KMS-11 (cell line): ENCODE measurements at regions not wholly inside any gene's neighbourhood (a gene's known extent, or its start where the extent isn't known, plus 50 kb on each side); places are given as distances from the start of the nearest gene placed in this dataset.

ENCODE experiments used
- H2AFZ ChIP-seq: fragments of 200-600 bp; sonication (generic); 2 replicates; pipeline ENCODE4 v1.6.1; 2016; ENCODE audit warnings: antibody characterized with exemption, mixed run types, low read depth
- H3K27ac ChIP-seq: fragments of 200-600 bp; sonication (generic); 2 replicates; pipeline ENCODE4 v1.6.1; 2016; ENCODE audit warnings: mild to moderate bottlenecking, mixed run types
- H3K27me3 ChIP-seq: fragments of 200-600 bp; sonication (generic); 2 replicates; pipeline ENCODE4 v1.6.1; 2017; ENCODE audit warnings: mild to moderate bottlenecking, low read depth, mixed run types, moderate library complexity; ENCODE audit not compliant: insufficient read depth
- H3K36me3 ChIP-seq: fragments of 200-600 bp; sonication (generic); 2 replicates; pipeline ENCODE4 v1.6.1; 2017; ENCODE audit warnings: mild to moderate bottlenecking, mixed run types; ENCODE audit not compliant: insufficient read depth
- H3K4me1 ChIP-seq: fragments of 200-600 bp; sonication (generic); 2 replicates; pipeline ENCODE4 v1.6.1; 2016; ENCODE audit warnings: mild to moderate bottlenecking, low read depth, mixed run types; ENCODE audit not compliant: poor library complexity, severe bottlenecking
- H3K4me2 ChIP-seq: fragments of 200-600 bp; sonication (generic); 2 replicates; pipeline ENCODE4 v1.7.0; 2016; ENCODE audit warnings: mild to moderate bottlenecking, mixed run types
- H3K4me3 ChIP-seq: fragments of 200-600 bp; sonication (generic); IDR thresholded peaks from 2 replicates; pipeline ENCODE4 v1.6.1; 2017; ENCODE audit warnings: low read depth, low read length, mixed read lengths; ENCODE audit not compliant: insufficient read depth
- H3K79me2 ChIP-seq: fragments of 200-600 bp; sonication (generic); 2 replicates; pipeline ENCODE4 v1.6.1; 2016; ENCODE audit warnings: low read depth, mixed run types; ENCODE audit not compliant: insufficient read depth
- H3K9ac ChIP-seq: fragments of 200-600 bp; sonication (generic); 2 replicates; pipeline ENCODE4 v1.6.1; 2016; ENCODE audit warnings: mild to moderate bottlenecking, mixed run types
- H4K20me1 ChIP-seq: fragments of 200-600 bp; sonication (generic); 2 replicates; pipeline ENCODE4 v1.6.1; 2016; ENCODE audit warnings: mild to moderate bottlenecking, mixed run types; ENCODE audit not compliant: insufficient read depth
- CTCF ChIP-seq: fragments of 200-600 bp; sonication (generic); conservative IDR thresholded peaks from 2 replicates; pipeline ENCODE4 v1.6.1; 2017; ENCODE audit warnings: low read depth, mild to moderate bottlenecking, antibody characterized with exemption, low read length, moderate library complexity, mixed read lengths

- Histone ChIP-seq H3K27me3 (no peaks in the 10 kb centered on the region), H3K4me3 (no peak overlapping the region), H4K20me1 (no peaks in the 10 kb centered on the region), H3K4me2 (no peak overlapping the region), H3K9ac (no peak overlapping the region), H3K36me3 (no peaks in the 10 kb centered on the region), H3K4me1 (no peaks in the 10 kb centered on the region), H3K79me2 (no peaks in the 10 kb centered on the region), H3K27ac (no peak overlapping the region), H2AFZ (no peak overlapping the region)
- TF ChIP-seq CTCF = no peak
Observed at GRCh38 chr2:175823002-175823706, 178.9 kb downstream of the LNPK start.

GRCh38 chr2:175817221-175817620, 184.8 kb downstream of the LNPK start:
- H3K4me1 ChIP-seq = no peaks in the 10 kb centered on the region
- H3K36me3 ChIP-seq = no peaks in the 10 kb centered on the region
- no peak overlapping the region for H3K4me3 ChIP-seq
- no peak overlapping the region for H3K27ac ChIP-seq
- H3K4me2 ChIP-seq = no peak overlapping the region
- no peaks in the 10 kb centered on the region for H3K79me2 ChIP-seq
- no peaks in the 10 kb centered on the region for H3K27me3 ChIP-seq
- H2AFZ ChIP-seq = no peak overlapping the region
- TF ChIP-seq CTCF = no peak
- H4K20me1 ChIP-seq = no peaks in the 10 kb centered on the region
- H3K9ac ChIP-seq = no peak overlapping the region

GRCh38 chr2:175815537-175815936, 186.5 kb downstream of the LNPK start:
- no peak for TF ChIP-seq CTCF
- Histone ChIP-seq H3K27me3 (no peaks in the 10 kb centered on the region), H3K79me2 (no peaks in the 10 kb centered on the region), H3K9ac (no peak overlapping the region), H4K20me1 (no peaks in the 10 kb centered on the region), H3K36me3 (no peaks in the 10 kb centered on the region), H3K4me1 (no peaks in the 10 kb centered on the region), H3K4me3 (no peak overlapping the region), H3K27ac (no peak overlapping the region), H2AFZ (no peak overlapping the region), H3K4me2 (no peak overlapping the region)

- Histone ChIP-seq H3K36me3 (no peaks in the 10 kb centered on the region), H2AFZ (no peak overlapping the region), H3K27me3 (no peaks in the 10 kb centered on the region), H3K4me1 (no peaks in the 10 kb centered on the region), H3K4me2 (no peak overlapping the region), H3K79me2 (no peaks in the 10 kb centered on the region), H3K9ac (no peak overlapping the region), H4K20me1 (no peaks in the 10 kb centered on the region), H3K4me3 (no peak overlapping the region), H3K27ac (no peak overlapping the region)
- no peak for TF ChIP-seq CTCF
Observed at GRCh38 chr2:175811971-175812370, 190.1 kb downstream of the LNPK start.
